ENCODE measurements at regions not wholly inside any gene's neighbourhood (a gene's known extent, or its start where the extent isn't known, plus 50 kb on each side); places are given as distances from the start of the nearest gene placed in this dataset.

GRCh38 chr10:89095701-89096391 lies 105.2 kb downstream of the FAS start:
- DNase-seq (ENCODE audit: low read depth): no peak

GRCh38 chr10:89093728-89094127 lies 103.1 kb downstream of the FAS start:
- DNase-seq (ENCODE audit: low read depth): no peak

GRCh38 chr10:89092981-89093380 lies 102.4 kb downstream of the FAS start:
- DNase-seq (ENCODE audit: low read depth): no peak

- no peak for DNase-seq (ENCODE audit: low read depth)
These were observed 101.8 kb downstream of the FAS start for GRCh38 chr10:89092439-89092838.

- peak; percentile 24 for DNase-seq (ENCODE audit: low read depth)
These were observed 100.9 kb downstream of the FAS start for GRCh38 chr10:89091496-89091895.

GRCh38 chr10:89090756-89091445 lies 100.3 kb downstream of the FAS start:
- DNase-seq (ENCODE audit: low read depth): peak; percentile 77

- DNase-seq (ENCODE audit: low read depth): peak; percentile 99
These were observed 96.4 kb downstream of the FAS start for GRCh38 chr10:89086801-89087521.

- no peak for DNase-seq (ENCODE audit: low read depth)
These were observed 94.6 kb downstream of the FAS start for GRCh38 chr10:89085153-89085552.

- DNase-seq (ENCODE audit: low read depth): no peak
These were observed 91.5 kb downstream of the FAS start for GRCh38 chr10:89082086-89082485.

- DNase-seq (ENCODE audit: low read depth): no peak
These were observed 90.1 kb downstream of the FAS start for GRCh38 chr10:89080660-89081059.

- DNase-seq (ENCODE audit: low read depth): peak; percentile 11
These were observed 89.4 kb downstream of the FAS start for GRCh38 chr10:89079961-89080360.

GRCh38 chr10:89078724-89079672 lies 88.4 kb downstream of the FAS start:
- DNase-seq (ENCODE audit: low read depth): peak; percentile 64

- DNase-seq (ENCODE audit: low read depth): no peak
These were observed 85.5 kb downstream of the FAS start for GRCh38 chr10:89076120-89076519.

GRCh38 chr10:89075631-89076030 lies 85.0 kb downstream of the FAS start:
- DNase-seq (ENCODE audit: low read depth): no peak

- DNase-seq (ENCODE audit: low read depth): peak; percentile 29
These were observed 83.5 kb downstream of the FAS start for GRCh38 chr10:89074120-89074519.

GRCh38 chr10:89073719-89074118 lies 83.1 kb downstream of the FAS start:
- DNase-seq (ENCODE audit: low read depth): no peak

GRCh38 chr10:89069589-89069988 lies 79.0 kb downstream of the FAS start:
- DNase-seq (ENCODE audit: low read depth): no peak
